GM12878 (cell line): ENCODE measurements at regions not wholly inside any gene's neighbourhood (a gene's known extent, or its start where the extent isn't known, plus 50 kb on each side); places are given as distances from the start of the nearest gene placed in this dataset.

Experiments
- ATAC-seq: fragments of 200-7000 bp; cut with Tn5 transposase; 3 replicates; pipeline ENCODE4 v1.9.1; 2020; ENCODE audit warnings: mild to moderate bottlenecking, moderate library complexity
- BruUV-seq: library from RNA; stranded (reverse); fragments of 400-500 nt; replicated peaks from 2 replicates; lab custom pipeline; 2021; lab: Mats Ljungman, UMichigan
- CTCF ChIA-PET: fragments of 300-600 bp; sonication (Branson Sonifier 250); formaldehyde crosslinking; extraction: SDS; loops from one replicate; lab custom pipeline; 2021; ENCODE audit warnings: inconsistent platforms; lab: Yijun Ruan, JAX
- POLR2A ChIA-PET: fragments of 350-600 bp; formaldehyde crosslinking; extraction: SDS; loops from one replicate; lab custom pipeline; 2021; ENCODE audit warnings: inconsistent platforms; lab: Charles Lee
- RAD21 ChIA-PET: fragments of 300-600 bp; sonication (Branson Sonifier 250); formaldehyde crosslinking; loops from one replicate; lab custom pipeline; 2023; ENCODE audit warnings: antibody characterized with exemption; ENCODE audit not compliant: unreplicated experiment; lab: Charles Lee
- SMC1A ChIA-PET: fragments of 300-600 bp; sonication (Branson Sonifier 250); formaldehyde crosslinking; loops from one replicate; lab custom pipeline; 2023; ENCODE audit not compliant: unreplicated experiment, uncharacterized antibody; lab: Charles Lee
- DNase-seq: peaks from one replicate; pipeline ENCODE4 v3.0.0-alpha.2; 2011; ENCODE audit warnings: low read depth, low spot score
- FAIRE-seq: peaks from 3 replicates; lab custom pipeline; 2011; peaks lifted over from hg19 to GRCh38; lab: Jason Lieb, UNC
- H2AFZ ChIP-seq: 2 replicates; pipeline ENCODE4 v1.6.0; 2011; ENCODE audit warnings: low read depth, low read length, control low read depth; ENCODE audit not compliant: control insufficient read depth
- H3K27ac ChIP-seq: 2 replicates; pipeline ENCODE4 v1.5.1; 2011; ENCODE audit warnings: control low read depth; ENCODE audit not compliant: control insufficient read depth, insufficient read depth
- H3K27me3 ChIP-seq, 2 experiments: replicated peaks in 1 of 2; 2 replicates each; pipeline versions ENCODE4 v1.6.0 to v1.6.1; 2011; ENCODE audit warnings: low read length in 1 of 2; ENCODE audit not compliant: control insufficient read depth in 2 of 2, insufficient read depth in 2 of 2
- H3K36me3 ChIP-seq, 2 experiments: 2 replicates each; pipeline ENCODE4 v1.5.1; 2011; ENCODE audit warnings: low read length in 1 of 2; ENCODE audit not compliant: control insufficient read depth in 2 of 2, insufficient read depth in 2 of 2
- H3K4me1 ChIP-seq: 2 replicates; pipeline ENCODE4 v1.6.1; 2011; ENCODE audit warnings: mild to moderate bottlenecking, low read length, moderate library complexity, mixed read lengths; ENCODE audit not compliant: control insufficient read depth, insufficient read depth
- H3K4me2 ChIP-seq: 2 replicates; pipeline ENCODE4 v1.6.0; 2011; ENCODE audit warnings: control low read depth; ENCODE audit not compliant: control insufficient read depth, insufficient read depth
- H3K4me3 ChIP-seq: fragments of 200-600 bp; sonication (generic); 2 replicates; pipeline ENCODE4 v1.5.1; 2016
- H3K79me2 ChIP-seq: 2 replicates; pipeline ENCODE4 v1.6.0; 2011; ENCODE audit warnings: low read length; ENCODE audit not compliant: control insufficient read depth, insufficient read depth
- H3K9ac ChIP-seq: 2 replicates; pipeline ENCODE4 v1.8.0; 2011; ENCODE audit warnings: low read length, control low read depth, mixed read lengths; ENCODE audit not compliant: control insufficient read depth, insufficient read depth
- H3K9me3 ChIP-seq: replicated peaks from 3 replicates; pipeline ENCODE4 v1.5.1; 2011; ENCODE audit warnings: mild to moderate bottlenecking, low read length; ENCODE audit not compliant: control insufficient read depth, insufficient read depth
- H4K20me1 ChIP-seq: 2 replicates; pipeline ENCODE4 v1.6.0; 2011; ENCODE audit not compliant: control insufficient read depth, insufficient read depth
- ETV6 ChIP-seq, 2 experiments: fragments of 450-650 bp in 1 of 2; IDR thresholded peaks in 1 of 2; conservative IDR thresholded peaks in 1 of 2; 2 replicates each; pipeline ENCODE4 v1.6.1; 2014; ENCODE audit warnings: antibody characterized with exemption in 1 of 2, borderline replicate concordance in 1 of 2, low read depth in 1 of 2, mild to moderate bottlenecking in 1 of 2, moderate library complexity in 1 of 2
- FOS ChIP-seq: IDR thresholded peaks from 3 replicates; pipeline ENCODE4 v1.6.1; 2011; ENCODE audit warnings: borderline replicate concordance; ENCODE audit not compliant: insufficient read length; ENCODE audit errors: extremely low read depth
- NR2F1 ChIP-seq: fragments of 450-650 bp; conservative IDR thresholded peaks from 2 replicates; pipeline ENCODE4 v1.6.1; 2017; ENCODE audit warnings: mild to moderate bottlenecking
- ZNF274 ChIP-seq: IDR thresholded peaks from one replicate; pipeline ENCODE4 v1.8.0; 2011; ENCODE audit not compliant: insufficient read length, insufficient read depth
- ZNF622 ChIP-seq: fragments of 450-650 bp; IDR thresholded peaks from 2 replicates; pipeline ENCODE4 v1.6.1; 2017; ENCODE audit warnings: mild to moderate bottlenecking, inconsistent platforms
- ZSCAN29 ChIP-seq: fragments of 450-650 bp; IDR thresholded peaks from 2 replicates; pipeline ENCODE4 v1.6.1; 2017; ENCODE audit warnings: mild to moderate bottlenecking, moderate library complexity
- WGBS: methylation state at CpG from one replicate; pipeline ENCODE4 v1.1.6; 2016; ENCODE audit warnings: low lambda C conversion rate; ENCODE audit not compliant: insufficient replicate concordance, insufficient coverage; ENCODE audit errors: missing lambda C conversion rate; 5-methylcytosine and 5-hydroxymethylcytosine counted together
- in situ Hi-C: fragments of 300-500 bp; cut with MboI; formaldehyde crosslinking; loops from 9 replicates; pipeline ENCODE4 v1.14.3; 2018; ENCODE audit warnings: mixed read lengths
- intact Hi-C: fragments of 100-400 bp; cut with micrococcal nuclease; formaldehyde crosslinking; loops from one replicate; pipeline ENCODE4 v1.14.2; 2022; ENCODE audit not compliant: unreplicated experiment

DNA sequence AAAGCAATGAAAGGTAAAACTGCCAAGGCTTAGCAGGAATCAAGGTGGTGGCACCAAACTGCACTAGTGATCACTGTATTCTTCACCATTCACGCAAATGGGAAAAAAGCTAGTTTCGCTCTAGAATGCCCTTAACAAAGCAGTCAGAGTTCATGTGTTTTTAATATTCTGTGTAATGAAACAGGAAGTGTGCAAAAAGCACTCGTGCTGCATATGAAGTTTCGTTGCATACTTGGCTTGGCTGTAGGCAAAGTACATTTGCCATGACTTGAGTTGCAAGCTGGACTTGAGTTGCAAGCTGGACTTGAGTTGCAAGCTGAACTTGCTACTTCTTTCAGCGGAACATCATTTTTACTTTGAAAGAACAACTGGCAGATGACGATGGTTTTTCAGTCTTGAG lies 55.4 kb downstream of the FOXI1 start (continued):
- no peak for TF ChIP-seq FOS
- TF ChIP-seq NR2F1: no peak
- no peak for TF ChIP-seq ZSCAN29
- TF ChIP-seq ZNF622: no peak
- no peak for TF ChIP-seq ZNF274

DNA sequence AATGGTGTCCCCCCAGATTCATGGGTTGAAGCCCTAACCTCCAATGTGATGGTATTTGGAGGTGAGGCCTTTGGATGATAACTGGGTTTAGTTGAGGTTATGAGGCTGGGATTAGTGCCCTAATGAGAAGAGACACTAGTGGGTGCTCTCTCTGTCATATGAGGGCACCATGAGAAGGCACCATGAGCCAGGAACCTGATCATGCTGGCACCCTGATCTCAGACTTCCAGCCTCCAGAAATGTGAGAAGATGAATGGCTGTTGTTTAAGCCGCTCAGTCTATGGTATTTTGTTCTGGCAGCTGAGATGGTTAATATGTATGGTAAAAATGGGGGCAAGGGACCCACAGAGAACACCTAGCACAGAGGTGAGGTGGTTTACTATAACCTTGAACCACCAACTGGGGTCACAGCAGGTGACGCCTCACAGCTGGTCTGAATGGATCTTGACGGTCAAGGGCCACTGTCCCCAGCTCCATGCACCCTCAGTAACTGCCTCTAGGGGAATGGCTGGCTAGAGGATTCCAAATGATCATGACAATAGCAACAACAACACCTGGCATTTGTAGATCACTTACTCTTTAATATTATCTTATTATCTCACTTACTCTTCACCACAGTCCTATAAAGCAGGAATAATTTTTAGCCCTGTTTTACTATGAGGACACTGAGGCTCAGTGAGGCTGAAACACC lies 57.1 kb downstream of the FOXI1 start:
- ATAC-seq: no peak
- Histone ChIP-seq H3K4me3 (no peak overlapping the region), H3K9ac (no peak overlapping the region), H3K79me2 (no peaks in the 10 kb centered on the region), H3K27me3 (peaks cover 0 to 4% of the 10 kb centered on the region in 2 experiments; a peak in 3 of 4 replicates), H2AFZ (no peak overlapping the region), H4K20me1 (no peaks in the 10 kb centered on the region), H3K9me3 (no peaks in the 10 kb centered on the region), H3K4me1 (peaks cover 4% of the 10 kb centered on the region; the same call in 1 of the 2 replicates), H3K4me2 (no peak overlapping the region), H3K27ac (no peak overlapping the region), H3K36me3 (no peaks in the 10 kb centered on the region)
- CTCF ChIA-PET: interaction anchor here (0.7 kb wide), 1 partner anchor 1678 kb away, joined by 3 read pairs; no protein-coding TSS in a partner anchor
- in situ Hi-C loops: no loop called here
- FAIRE-seq: no peak
- intact Hi-C loops: no loop called here
- no TSS peak for BruUV-seq
- SMC1A ChIA-PET: no interaction called here
- TF ChIP-seq ETV6 (conservative IDR thresholded peaks at IDR 0.05 in 1 of 2, IDR thresholded peaks at IDR 0.05 in 1 of 2; ENCODE audit: borderline replicate concordance in 1 of 2, low read depth in 1 of 2): no peak
- WGBS: 17% methylated on average over 3 of the region's 3 CpGs
- POLR2A ChIA-PET: no interaction called here
- DNase-seq: no peak
- RAD21 ChIA-PET: no interaction called here
